Body of pancreas (tissue), 4 donors: ENCODE measurements at regions not wholly inside any gene's neighbourhood (a gene's known extent, or its start where the extent isn't known, plus 50 kb on each side); places are given as distances from the start of the nearest gene placed in this dataset.

Experiments used
- ATAC-seq: fragments of 150-250 bp; one replicate; pipeline ENCODE4 v1.9.1; 2016
- DNase-seq, 4 donors: peaks; one replicate each; pipeline ENCODE4 v3.0.0-alpha.2; 2019
- H3K27ac ChIP-seq, 4 donors: fragments of 200-600 bp; sonication (generic); 1 replicate in 3 of 4; 2 replicates in 1 of 4; pipeline versions ENCODE4 v1.5.1 to v1.6.1; 2016 to 2019; ENCODE audit warnings: mild to moderate bottlenecking in 1 of 4, mixed read lengths in 1 of 4, moderate library complexity in 1 of 4
- H3K27me3 ChIP-seq, 2 donors: fragments of 200-600 bp; sonication (generic); one replicate each; pipeline ENCODE4 v1.6.0; 2016; ENCODE audit warnings: mild to moderate bottlenecking in 1 of 2
- H3K36me3 ChIP-seq, 2 donors: fragments of 200-600 bp; sonication (generic); replicated peaks in 1 of 2; 2 replicates each; pipeline ENCODE4 v1.5.1; 2016; ENCODE audit warnings: low read depth in 2 of 2; ENCODE audit not compliant: insufficient read depth in 1 of 2
- H3K4me1 ChIP-seq: fragments of 200-600 bp; sonication (generic); one replicate; pipeline ENCODE4 v1.6.0; 2016
- H3K4me3 ChIP-seq, 2 donors: fragments of 200-600 bp; sonication (generic); 1 replicate in 1 of 2; 2 replicates in 1 of 2; pipeline ENCODE4 v1.5.1; 2016 to 2019
- H3K9me3 ChIP-seq, 3 donors: fragments of 200-600 bp; sonication (generic); 1 replicate in 2 of 3; 2 replicates in 1 of 3; pipeline ENCODE4 v1.5.1; 2016
- POLR2A ChIP-seq, 3 donors: fragments of 450-650 bp; IDR thresholded peaks; one replicate each; pipeline ENCODE4 v1.6.1; 2016; ENCODE audit warnings: antibody characterized with exemption in 3 of 3, mild to moderate bottlenecking in 2 of 3
- WGBS, 2 donors: methylation state at CpG; one replicate each; pipeline ENCODE4 v1.1.5; 2017; 5-methylcytosine and 5-hydroxymethylcytosine counted together
- intact Hi-C: fragments of 100-400 bp; cut with DNase I; formaldehyde crosslinking; loops from one replicate; pipeline ENCODE4 v1.15.1; 2023
- TF ChIP-seq, protein P1 (sequence below), 7 experiments: fragments of 450-650 bp in 4 of 7; fragments of 200-600 bp in 3 of 7; sonication (generic) in 3 of 7; IDR thresholded peaks; one replicate each; pipeline ENCODE4 v1.5.1; 2016 to 2019; ENCODE audit warnings: antibody characterized with exemption in 7 of 7

DNA sequence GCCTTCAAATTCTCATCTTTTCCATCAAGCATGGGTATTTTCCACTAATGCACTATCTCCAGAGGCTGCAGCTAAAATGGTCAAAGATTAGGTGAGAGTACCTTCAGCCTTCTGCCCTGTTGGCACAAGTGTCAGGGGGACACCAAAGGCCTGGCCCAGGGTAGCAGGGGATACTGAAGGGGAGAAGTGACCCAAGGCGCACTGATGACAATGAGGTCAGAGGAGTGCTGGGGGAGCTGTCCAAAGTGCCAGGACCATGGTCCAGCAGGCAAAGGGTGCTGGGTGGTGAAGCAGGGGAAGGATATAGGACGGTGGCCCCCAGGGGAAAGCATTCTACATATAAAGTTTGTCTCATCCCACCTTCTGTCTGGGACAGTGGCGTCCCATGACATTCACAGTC, 303.4 kb downstream of the SMAD2 start:
- Histone ChIP-seq H3K27me3 (no peaks in the 10 kb centered on the region), H3K27ac (no peak overlapping the region), H3K4me1 (no peaks in the 10 kb centered on the region), H3K9me3 (no peaks in the 10 kb centered on the region), H3K4me3 (no peak overlapping the region), H3K36me3 (no peaks in the 10 kb centered on the region)
- TF ChIP-seq, protein P1, sequence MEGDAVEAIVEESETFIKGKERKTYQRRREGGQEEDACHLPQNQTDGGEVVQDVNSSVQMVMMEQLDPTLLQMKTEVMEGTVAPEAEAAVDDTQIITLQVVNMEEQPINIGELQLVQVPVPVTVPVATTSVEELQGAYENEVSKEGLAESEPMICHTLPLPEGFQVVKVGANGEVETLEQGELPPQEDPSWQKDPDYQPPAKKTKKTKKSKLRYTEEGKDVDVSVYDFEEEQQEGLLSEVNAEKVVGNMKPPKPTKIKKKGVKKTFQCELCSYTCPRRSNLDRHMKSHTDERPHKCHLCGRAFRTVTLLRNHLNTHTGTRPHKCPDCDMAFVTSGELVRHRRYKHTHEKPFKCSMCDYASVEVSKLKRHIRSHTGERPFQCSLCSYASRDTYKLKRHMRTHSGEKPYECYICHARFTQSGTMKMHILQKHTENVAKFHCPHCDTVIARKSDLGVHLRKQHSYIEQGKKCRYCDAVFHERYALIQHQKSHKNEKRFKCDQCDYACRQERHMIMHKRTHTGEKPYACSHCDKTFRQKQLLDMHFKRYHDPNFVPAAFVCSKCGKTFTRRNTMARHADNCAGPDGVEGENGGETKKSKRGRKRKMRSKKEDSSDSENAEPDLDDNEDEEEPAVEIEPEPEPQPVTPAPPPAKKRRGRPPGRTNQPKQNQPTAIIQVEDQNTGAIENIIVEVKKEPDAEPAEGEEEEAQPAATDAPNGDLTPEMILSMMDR (IDR thresholded peaks at IDR 0.05) = no peak
- no peak for TF ChIP-seq POLR2A (IDR thresholded peaks at IDR 0.05)
- WGBS, 2 donors = 38 to 67% methylated on average over 2 to 3 of the region's 3 CpGs
- DNase-seq = no peak
- no peak for ATAC-seq
- intact Hi-C loops = no loop called here

DNA sequence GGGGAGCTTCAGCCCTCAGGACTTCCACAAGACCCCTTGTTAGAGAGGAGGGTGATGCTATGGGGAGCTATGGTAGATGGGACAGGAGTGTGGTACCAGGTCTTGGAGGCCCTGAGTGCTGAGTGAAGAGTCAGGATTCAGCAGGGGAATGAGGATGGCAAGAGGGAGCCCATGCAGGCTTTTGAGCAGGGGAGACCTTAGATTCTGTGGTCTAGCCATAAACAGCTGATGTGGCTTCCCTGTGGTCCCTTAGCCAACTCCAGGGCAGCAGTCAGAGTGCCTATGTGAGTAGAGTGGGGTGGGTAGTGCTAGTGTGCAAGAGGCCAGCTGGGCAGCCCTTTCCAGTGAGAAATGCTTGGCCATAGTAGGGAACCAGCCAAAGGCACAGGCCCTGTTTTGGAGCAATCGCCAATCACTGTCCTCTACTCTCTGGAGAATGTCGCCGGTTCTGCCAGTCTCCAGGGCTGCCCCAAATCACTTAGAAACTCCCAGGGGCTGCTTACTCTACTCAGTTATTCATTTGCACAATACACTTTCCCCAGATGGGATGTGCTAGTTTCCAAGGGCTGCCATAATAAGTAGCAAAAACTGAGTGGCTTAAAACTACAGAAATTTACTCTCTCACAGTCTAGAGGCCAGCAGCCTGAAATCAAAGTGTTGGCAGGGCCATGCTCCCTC, 310.5 kb downstream of the SMAD2 start:
- H3K4me3 ChIP-seq = no peak overlapping the region
- DNase-seq (no peak), ATAC-seq (no peak)
- no peaks in the 10 kb centered on the region for H3K9me3 ChIP-seq
- H3K27me3 ChIP-seq = no peaks in the 10 kb centered on the region
- no peak for TF ChIP-seq POLR2A (IDR thresholded peaks at IDR 0.05)
- TF ChIP-seq, protein P1 (IDR thresholded peaks at IDR 0.05) = no peak
- H3K36me3 ChIP-seq = no peaks in the 10 kb centered on the region
- WGBS, 2 donors = 80 to 81% methylated on average over 3 of the region's 3 CpGs
- no peak overlapping the region for H3K27ac ChIP-seq
- intact Hi-C loops = no loop called here
- H3K4me1 ChIP-seq = no peaks in the 10 kb centered on the region

DNA sequence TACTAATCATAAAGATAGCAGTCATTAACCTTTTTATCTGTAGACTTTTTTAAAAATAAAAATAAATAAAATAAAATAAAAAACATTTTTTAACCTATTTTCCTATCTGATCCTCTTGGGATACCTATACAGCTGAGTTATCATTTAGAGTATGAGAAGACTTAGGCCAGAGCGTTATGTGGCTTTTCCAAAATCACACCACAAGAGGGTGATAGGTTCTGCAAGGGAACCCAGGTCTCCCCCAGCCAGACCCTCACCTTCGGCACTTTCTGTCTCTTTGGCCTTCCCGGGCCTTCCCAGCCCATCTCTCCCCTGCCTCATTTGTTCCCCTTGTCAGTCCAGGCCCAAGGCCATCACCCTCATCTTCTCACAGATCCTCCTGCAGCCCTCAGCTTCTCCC, 311.7 kb downstream of the SMAD2 start:
- H3K27me3 ChIP-seq = no peaks in the 10 kb centered on the region
- no peak overlapping the region for H3K27ac ChIP-seq
- intact Hi-C loops = no loop called here
- no peak for TF ChIP-seq POLR2A (IDR thresholded peaks at IDR 0.05)
- TF ChIP-seq, protein P1 (IDR thresholded peaks at IDR 0.05) = no peak
- H3K9me3 ChIP-seq = no peaks in the 10 kb centered on the region
- WGBS, 2 donors = 86% methylated on average over 3 of the region's 3 CpGs
- no peak for ATAC-seq
- H3K4me3 ChIP-seq = no peak overlapping the region
- no peaks in the 10 kb centered on the region for H3K36me3 ChIP-seq
- DNase-seq = no peak
- no peaks in the 10 kb centered on the region for H3K4me1 ChIP-seq

DNA sequence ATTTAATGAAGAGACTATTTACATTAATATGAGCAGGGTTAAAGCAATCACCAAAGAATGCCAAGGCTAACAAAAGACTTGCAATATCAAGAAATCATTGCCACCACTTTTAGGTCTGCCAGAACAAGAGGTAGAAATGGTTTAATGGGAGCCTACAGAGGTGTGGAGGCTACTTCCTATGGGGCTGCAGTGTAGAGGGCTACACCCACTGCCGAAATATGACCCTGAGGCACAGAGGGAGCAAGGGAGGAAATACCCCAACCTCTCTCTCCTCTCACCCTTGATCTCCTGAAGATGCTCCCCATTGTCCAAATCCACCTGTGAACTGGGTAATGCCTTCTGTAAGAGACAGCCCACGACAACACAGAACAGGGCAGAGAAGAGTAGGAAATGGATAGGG, 315.4 kb downstream of the SMAD2 start:
- ATAC-seq = no peak
- WGBS, 2 donors = 73 to 75% methylated on average over 2 of the region's 2 CpGs
- Histone ChIP-seq H3K27ac (no peak overlapping the region), H3K27me3 (no peaks in the 10 kb centered on the region), H3K36me3 (no peaks in the 10 kb centered on the region), H3K9me3 (no peaks in the 10 kb centered on the region), H3K4me3 (no peak overlapping the region), H3K4me1 (no peaks in the 10 kb centered on the region)
- no peak for TF ChIP-seq POLR2A (IDR thresholded peaks at IDR 0.05)
- TF ChIP-seq, protein P1 (IDR thresholded peaks at IDR 0.05) = no peak
- intact Hi-C loops = no loop called here
- no peak for DNase-seq

DNA sequence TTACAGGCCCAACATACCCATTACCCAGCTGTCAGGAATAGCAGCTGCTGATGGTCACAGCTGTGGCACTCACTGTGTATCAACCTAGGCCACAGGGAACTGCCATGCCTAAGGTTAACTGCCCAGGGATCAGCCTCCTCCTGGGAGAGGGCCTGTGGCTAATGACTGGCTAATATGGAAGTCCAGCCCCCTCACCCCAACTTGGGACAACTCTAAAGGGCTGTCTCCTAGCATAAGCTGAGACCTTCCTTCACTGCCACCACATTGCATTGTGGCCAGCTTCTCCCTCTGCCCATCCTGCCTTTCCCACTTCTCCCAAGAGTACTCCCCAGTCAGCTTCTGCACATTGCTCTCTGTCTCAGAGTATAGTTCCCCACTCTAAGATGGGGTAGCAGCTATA, 316.5 kb downstream of the SMAD2 start:
- intact Hi-C loops = no loop called here
- Histone ChIP-seq H3K4me3 (no peak overlapping the region), H3K27ac (no peak overlapping the region), H3K9me3 (no peaks in the 10 kb centered on the region), H3K4me1 (no peaks in the 10 kb centered on the region), H3K27me3 (no peaks in the 10 kb centered on the region), H3K36me3 (no peaks in the 10 kb centered on the region)
- DNase-seq = no peak
- TF ChIP-seq POLR2A (IDR thresholded peaks at IDR 0.05) = no peak
- TF ChIP-seq, protein P1 (IDR thresholded peaks at IDR 0.05) = no peak
- ATAC-seq = no peak
